Inflammatory macrophage (primary cell): ENCODE measurements at regions not wholly inside any gene's neighbourhood (a gene's known extent, or its start where the extent isn't known, plus 50 kb on each side); places are given as distances from the start of the nearest gene placed in this dataset.
"Not testable (repeated sequence)": the region's sequence is repeated elsewhere in the genome, so short reads cannot be mapped to it uniquely, and the experiment has no call there.

Source experiments
- DNase-seq, 2 donors: peaks; one replicate each; pipeline ENCODE4 v3.0.0-alpha.2; 2020 to 2022

DNA sequence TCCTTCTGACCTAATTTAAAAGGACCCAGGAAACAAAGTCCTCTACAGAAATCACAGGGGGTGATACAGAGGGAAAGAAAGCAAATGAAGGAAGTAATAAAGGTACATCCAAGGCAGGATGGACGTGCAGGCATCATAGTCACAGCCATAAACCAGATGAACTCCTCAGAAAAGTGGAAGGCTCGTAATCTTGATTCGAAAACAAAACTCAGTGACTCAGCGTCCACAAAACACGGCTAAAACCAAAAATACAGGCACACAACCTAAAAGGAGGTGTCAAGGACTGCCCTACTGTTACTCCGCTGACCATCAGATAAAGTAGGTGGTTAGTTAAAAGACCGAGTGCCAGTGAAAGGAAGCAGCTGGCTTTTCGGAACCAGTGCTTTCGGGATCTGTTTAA is 81.5 kb downstream of the TRIM69 start:
- DNase-seq: not testable (repeated sequence)

DNA sequence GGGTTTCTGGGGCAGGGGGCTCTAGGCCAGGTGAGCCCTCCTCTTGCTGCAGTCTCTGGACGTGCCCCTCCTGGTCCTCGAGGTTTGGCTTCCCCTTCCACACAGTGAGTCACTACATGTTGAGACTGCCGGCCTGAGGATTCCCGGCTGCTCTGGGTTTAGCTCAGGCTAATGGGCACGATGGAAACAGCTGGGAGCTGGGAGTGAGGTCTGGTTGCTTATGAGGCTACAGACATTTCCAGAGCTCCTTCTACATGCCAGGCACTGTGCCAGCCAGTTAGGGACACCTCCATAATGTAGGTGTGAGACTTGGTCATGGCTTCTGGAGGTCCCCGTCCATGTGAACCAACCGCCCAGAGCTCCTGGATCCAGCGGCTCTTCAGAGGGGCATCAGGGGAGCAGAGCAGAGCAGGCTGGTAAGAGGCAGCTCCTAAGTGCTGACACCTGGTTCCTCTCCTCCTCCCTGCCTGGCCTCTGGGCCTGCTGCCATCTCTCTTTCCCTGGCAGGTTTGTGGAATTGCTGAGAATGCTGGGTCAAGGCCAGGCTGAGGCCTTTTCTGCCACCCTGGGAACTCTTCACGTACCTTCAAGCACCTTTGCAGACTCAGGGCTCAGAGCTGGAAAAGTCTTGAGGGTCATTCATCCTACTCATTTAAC is 83.1 kb downstream of the TRIM69 start:
- not testable (repeated sequence) for DNase-seq

DNA sequence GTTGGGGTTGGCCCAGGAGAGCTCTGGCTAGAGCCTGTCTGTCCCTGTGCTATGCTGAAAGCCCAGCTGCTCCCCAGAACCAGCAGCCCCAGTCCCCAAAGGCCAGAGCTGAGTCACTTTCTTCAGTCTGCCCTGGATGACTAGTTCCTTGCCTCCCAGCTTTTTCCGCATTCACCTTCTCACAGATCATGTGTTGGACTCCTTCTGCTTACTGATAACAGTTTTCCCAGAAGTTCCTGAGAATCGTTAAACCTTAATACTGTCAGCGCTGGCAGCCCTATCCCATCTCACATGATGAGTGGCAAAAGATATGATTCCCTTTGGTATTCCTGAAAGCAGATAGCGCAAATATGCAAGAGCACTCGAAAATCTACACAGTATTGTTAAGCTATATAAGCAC is 84.2 kb downstream of the TRIM69 start:
- DNase-seq: not testable (repeated sequence)

DNA sequence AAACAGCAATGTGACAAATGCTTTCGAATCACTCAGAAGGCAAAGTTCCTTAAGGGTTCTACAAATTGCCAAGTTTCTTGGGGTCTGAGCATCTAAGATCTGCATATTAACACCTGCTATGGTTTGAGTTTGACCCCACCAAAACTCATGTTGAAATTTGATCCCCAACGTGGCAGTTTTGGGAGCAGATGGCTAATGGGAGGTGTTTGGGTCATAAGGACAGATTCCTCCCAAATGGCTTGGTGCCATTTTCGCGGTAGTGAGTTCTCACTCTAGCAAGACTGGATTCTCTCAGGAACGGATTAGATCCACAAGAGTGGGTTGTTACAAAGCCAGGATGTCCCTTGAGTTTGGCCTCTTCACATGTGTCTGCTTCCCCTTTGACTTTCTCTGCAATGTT is 84.6 kb downstream of the TRIM69 start:
- not testable (repeated sequence) for DNase-seq

DNA sequence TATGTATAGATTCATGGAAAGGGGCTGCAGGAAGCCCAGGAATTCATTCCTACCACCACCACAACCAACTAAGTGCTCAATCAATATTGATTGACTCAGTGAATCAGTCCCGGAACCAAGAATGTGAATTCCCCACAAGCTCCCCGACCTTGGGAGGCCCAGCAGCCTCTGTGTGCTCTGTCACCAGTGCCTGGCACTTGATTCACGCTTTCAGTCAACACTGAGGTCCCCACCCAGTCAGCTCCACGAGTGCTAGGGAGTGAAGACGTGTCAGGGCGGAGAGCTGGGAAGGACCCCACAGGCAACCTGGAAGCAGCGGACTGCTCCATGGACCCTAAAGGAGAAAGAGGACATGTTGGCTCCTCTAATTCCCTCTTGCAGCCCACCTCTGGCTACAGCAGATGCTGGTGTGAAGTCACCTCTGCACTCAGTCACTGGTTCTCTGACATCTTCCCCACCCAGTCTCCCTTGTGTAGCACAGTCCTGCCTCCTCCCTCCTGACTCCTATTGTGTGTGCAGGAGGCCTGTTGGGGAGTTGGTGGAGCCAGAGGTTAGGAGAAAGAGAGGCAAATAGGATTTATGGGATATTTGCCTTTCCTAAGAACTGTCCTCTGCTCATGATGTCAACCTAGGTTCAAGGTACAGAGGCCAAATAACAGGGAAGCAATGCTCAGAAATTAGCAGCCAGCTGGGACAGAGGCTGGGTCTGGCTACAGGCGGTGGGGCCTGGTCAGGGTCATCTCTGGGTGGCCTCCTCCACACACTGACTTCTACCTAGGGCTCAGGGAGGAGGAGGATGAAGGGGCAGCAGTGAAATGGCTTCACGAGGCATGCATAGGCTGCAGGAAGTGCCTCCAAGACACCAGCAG is 88.2 kb downstream of the TRIM69 start:
- DNase-seq: not testable (repeated sequence)

DNA sequence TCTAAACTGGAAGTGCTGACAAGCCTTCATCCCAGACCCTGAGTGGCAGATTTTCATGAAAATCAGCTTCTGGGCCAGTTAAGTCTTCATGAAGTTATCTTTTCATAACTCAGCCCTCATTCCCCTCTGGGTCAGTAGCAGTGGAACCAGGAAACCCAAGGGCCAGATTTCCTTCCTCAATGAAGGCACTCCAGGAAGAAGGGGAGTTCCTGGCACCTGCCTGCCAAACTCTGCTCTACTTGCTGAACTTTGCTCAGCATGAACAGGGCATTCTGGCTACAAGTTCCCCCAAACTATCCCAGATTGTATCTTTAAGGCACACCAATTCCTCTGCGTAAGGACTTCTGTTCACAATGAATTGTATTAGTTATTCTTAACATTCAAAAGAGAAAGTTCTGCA is 90.3 kb downstream of the TRIM69 start:
- not testable (repeated sequence) for DNase-seq

DNA sequence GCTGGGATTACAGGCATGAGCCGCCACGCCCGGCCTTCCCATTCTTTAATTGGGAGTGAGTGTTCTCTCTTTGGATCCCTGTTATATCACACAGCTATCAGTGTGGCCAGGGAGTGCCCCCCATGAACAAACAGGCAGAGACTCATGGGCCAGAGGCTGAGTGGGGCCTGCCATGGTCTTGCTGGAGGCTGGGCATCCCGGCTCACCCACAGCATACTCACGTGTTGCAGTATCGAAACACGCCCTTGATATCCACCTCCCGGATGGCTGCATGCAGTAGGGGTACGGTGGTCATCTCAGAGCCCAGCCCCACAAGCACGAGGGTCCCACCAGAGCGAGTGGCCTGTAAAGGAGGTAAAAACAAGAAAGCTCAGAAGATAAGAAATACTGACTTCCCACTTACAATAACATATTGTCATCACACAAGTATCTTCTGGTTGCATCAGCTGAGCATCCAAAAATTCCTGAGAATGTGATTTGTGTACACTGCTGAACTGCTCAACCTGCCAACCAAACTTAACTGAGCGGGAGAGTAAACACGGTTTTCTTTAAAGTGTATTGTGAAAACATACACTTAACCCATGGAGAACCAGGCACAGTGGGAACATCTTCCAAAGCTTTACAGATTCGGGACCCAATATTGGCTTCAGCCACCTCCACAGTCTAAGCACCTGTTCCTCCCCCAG is 92.0 kb downstream of the TRIM69 start:
- DNase-seq: not testable (repeated sequence)

DNA sequence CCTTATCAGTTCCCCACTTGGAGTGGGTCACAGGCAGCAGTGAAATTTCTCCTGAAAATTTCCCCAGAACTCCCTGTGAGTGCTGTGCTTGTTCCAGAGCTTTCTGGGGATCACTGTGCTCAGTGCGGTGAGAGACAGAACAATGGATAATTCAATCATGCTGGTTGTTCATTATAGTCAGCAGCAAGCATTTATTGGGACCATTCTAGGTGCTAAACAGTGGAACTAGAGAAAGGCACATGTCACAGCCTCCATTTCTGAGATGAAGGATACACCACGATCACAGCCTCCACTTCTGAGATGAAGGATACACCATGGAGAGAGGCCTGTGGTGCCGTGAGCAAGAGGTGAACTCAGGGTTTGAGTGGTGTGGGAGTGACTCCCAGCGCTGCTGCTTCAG is 92.8 kb downstream of the TRIM69 start:
- not testable (repeated sequence) for DNase-seq

DNA sequence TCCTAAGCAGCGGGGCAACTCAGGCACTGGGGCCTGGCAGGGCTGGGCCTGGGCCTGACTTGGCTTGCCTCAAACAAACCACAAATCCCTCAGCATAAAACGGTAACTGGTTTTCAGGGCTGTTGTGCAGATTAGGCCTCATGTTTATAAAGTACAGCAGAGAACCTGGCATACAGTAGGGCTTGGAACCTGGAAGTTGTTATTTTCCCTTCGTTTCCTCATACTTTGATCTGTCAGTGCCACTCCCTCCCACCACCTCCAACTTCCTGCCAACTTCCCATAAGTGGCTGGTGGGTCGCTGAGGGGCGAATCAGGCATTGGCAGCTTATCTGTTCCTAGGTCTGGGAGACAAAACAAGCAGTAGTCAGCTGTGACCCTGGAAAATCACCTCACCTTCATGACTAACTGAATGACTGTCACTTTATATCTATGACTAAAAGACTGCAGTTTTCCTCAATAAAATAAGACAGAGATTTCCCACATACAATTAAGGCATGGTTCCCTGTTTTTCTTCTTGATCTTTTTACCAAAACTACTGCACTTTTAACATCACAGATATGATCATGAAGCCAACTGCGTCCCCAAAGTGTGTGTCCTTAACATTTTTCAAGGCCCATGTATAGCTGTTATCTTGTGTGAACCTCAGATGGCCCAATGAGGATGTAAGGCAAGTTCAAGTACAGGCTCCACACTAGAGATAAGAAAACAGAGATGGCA is 94.5 kb downstream of the TRIM69 start:
- peak; percentile 7 to 36 for DNase-seq

DNA sequence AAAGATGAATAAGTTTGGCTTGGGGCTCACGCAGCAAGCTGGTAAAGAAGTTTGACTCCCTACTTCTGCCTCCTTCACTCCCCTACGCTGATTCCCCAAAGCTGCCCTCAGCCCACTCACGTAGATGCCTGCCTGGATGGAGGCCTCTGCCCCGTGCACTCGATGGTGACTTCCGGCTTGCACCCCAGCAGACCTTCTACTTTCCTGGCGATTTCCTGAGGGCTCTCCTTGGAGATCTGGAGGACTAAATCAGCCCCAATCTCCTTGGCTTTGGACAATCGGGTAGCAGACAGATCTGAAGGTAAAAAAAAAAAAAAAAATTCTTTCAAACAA is 95.0 kb downstream of the TRIM69 start:
- not testable (repeated sequence) for DNase-seq

DNA sequence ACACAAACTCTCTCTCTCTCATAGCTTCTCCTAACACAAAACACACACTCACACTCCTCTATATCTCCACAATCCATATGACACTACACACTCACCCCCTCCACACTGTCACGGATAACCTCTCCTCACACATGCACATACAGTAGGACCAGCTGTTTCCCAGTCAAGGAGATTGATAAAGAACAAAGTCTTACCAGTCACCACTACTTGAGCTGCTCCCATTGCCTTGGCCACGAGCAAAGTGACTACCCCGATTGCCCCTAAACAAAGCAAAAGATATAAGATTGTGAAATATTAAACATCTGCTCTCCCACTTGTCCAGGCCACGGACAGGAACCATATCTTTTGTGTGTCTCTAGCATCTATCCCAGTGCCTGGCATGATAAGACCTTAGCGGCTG is 95.8 kb downstream of the TRIM69 start:
- DNase-seq: not testable (repeated sequence)

DNA sequence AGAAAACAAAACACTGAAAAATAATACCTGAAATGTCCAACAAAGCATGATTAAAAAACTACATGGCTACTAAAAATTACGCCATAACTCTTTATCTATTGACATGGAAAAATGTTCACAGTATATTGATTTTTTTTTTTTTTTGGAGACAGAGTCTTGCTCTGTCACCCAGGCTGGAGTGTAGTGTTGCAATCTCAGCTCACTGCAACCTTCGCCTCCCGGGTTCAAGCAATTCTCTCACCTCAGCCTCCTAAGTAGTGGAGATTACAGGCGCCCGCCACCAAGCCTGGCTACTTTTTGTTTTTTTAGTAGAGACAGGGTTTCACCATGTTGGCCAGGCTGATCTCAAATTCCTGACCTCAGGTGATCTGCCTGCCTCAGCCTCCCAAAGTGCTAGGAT is 96.8 kb downstream of the TRIM69 start:
- DNase-seq: not testable (repeated sequence)

DNA sequence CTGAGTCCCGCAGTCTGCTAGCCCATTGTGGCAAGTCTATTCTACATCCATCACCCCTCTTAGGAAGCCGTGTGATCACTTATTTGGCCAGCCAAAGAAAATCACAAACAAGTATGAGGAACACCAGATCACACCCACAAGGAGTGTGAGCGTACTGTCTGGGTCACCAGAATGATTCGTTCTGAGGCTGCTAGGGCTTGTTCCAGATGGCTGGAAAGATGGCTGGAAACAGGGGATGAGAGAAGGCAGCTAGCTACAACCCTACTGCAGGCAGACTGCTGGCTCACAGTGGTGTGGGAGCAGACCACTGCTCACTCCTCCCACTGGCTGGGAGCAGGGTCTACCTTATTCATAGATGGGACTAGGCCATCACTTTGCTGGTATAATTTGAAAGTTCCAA is 97.4 kb downstream of the TRIM69 start:
- DNase-seq: not testable (repeated sequence)

DNA sequence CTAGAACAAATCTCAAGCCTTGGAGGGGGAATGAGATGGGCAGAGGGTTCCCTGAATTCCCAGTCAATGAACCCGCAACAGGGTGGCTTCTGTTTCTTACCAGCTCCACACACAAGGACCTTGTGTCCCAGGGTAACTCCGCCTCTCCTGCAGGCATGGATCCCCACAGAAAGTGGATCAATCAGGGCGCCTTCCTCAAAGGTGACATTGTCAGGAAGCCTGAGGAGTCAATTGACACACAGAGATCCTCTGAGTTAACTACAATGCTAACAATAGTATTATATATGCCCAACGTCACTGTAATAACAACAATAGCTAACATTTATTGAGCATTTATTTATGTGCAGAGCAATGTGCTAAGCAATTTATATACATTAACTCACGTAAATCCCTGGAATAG is 98.8 kb downstream of the TRIM69 start:
- not testable (repeated sequence) for DNase-seq

DNA sequence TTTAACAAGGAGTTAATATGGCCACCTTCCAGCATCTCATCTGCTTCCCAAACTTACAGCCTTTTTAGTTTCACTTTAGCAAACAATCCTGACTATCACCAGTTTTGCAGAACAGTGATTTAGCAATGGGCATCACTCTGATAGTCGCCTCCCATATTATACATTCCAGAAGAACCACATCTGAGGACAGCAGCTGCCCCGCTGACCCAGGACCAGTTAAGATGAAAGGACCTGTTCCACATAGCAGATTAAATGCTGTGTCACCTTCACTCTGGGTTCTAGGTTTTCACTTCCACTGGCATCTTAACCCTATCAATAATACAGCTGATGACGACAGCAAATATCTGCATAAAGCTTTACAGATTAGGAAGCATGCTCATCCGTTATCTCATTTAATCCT is 99.8 kb downstream of the TRIM69 start:
- no peak for DNase-seq

DNA sequence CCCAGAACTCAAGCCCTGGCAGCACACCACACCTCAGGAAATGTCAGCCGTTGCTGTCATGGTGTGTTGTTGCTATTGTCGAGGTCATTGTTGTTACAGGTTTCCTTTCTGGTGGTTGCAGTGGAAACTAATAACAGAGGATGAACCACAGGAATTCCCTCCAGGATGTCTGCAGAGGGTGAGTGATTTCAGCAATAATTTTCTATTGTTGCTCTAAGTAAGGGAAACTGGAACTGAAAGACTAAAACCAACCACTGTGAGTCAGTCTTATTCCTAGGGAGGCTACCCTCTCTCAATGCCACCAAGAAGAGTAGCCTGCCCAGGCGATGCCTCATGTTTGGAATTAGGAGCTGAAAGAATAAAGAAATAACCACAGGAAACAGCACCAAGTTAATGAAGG is 102.6 kb downstream of the TRIM69 start:
- DNase-seq: not testable (repeated sequence)

DNA sequence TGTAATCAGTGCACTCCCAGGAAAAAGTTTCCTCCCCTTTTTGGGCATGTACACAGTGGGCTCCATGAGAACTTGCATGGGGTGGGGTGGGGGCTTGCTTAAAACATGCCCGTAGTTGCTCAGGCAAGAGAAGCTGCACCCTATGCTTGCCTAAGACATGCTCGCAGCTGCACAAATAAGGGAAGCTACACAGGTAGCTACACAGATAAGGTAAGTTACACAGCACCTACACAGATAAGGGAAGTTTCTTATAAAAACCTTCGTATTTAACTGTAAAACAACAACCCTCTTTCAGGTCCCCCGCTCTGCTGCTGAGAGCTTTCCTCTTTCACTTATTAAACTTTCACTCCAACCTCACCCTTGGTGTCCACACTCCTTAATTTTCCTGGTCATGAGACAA is 105.4 kb downstream of the TRIM69 start:
- not testable (repeated sequence) for DNase-seq

DNA sequence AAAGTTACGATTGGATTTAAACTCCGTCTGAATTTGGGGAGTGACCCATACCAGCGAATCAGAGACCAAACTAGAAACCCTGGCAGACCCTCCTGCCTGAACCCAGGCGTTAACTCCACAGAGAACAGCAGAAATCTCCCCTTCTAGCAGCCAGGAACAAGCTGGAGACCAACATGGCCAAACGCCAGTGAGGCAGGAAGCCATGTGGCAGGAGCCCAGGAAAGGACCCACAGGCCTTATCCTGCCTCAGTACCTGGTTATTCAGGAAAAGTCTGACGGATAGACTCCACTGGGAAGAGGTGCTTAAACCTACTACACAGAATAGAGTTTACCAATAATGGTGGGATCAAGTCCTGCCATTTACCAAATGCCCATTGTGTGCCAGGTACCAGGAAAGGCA is 106.6 kb downstream of the TRIM69 start:
- not testable (repeated sequence) for DNase-seq

DNA sequence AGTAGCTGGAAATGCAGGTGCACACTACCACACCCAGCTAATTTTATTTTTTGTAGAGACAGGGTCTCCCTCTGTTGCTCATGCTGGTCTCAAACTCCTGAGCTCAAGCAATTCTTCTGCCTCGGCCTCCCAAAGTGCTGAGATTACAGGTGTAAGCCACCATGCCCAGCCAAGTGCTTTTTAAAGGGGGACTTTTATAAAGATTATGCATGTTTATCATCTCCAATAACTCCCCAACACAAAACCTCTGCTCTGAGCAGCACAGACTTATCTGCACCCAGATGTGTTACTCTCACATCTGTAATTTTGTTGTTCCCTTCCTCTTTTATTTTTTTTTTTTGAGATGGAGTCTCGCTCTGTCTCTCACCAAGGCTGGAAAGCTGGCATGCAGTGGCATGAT is 108.6 kb downstream of the TRIM69 start:
- not testable (repeated sequence) for DNase-seq

DNA sequence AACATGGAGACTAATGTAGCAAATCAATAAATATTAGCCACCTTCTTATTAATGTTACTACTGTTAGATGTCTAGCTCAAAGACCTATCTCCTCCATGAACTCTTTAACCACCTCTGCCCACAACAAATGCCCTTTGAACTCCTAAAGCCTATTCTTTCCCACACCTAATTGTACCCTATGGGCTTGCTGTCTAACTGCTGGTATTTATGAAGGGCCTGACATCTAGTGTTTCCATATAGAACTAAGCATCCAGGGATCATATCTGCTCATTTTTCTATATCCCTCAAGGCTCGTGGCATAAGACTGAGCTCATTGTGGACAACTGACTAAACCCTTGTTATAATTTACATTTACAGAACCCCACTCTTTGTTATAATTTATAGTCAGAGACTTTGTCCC is 109.8 kb downstream of the TRIM69 start:
- not testable (repeated sequence) for DNase-seq

DNA sequence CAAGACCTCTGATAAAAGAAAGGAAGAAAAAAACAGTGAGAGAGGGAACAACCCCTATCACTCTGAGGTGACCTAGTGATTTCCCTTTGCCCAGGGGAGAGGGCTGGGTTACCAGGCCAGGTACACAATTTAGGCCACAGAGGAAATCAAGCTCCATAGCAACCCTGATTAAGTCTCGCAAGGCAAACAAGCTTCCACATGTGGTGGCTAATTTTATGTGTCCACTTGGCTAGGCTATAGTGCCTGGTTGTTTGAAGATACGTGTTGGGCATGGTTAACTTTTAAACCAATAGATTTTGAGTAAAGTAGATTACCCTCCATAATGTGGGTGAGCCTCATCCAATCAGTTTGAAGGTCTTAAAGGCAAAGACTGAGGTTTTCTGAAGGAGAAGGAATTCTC is 108.9 kb upstream of the TERB2 start:
- not testable (repeated sequence) for DNase-seq

DNA sequence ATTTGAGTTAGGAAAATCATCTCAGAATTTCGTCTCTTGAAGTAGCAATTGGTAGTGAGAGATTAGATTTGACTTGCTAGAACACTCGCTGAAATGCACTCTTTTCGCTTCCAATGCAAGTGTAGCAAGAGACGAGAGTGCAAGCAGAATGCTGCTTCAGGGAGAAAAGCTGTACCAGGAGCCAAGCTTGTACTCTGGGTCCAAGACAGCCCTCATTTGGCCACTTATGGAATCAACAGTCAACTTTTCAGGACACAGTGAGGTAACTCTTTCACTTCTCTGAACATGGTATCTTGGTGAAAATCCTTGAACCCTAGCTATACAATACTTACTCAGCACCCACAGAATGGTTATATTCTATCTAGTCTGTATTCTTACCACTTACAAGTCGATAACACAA is 107.6 kb upstream of the TERB2 start:
- not testable (repeated sequence) for DNase-seq
